ENCODE measurements at regions not wholly inside any gene's neighbourhood (a gene's known extent, or its start where the extent isn't known, plus 50 kb on each side); places are given as distances from the start of the nearest gene placed in this dataset.

DNA sequence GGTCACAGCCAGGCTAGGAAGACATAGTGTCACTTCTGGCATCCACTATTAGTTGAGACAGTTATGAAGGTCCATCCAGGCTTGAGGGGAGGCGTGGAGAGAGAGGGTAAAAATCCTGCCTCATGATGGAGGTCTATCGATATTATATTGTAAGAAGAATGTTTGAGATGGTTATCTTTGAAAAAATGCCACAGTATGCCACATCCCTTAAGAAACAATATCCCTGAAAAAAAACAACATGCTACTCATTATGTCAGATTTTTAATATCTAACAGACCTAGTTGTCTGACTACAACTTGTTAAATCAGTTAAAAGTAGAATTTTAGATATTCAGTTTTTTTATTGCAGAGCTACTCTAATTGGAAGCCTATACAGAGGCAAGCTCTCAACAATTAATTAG is 121.7 kb upstream of the SLC5A12 start:
- no peak for ATAC-seq
- in situ Hi-C loops (cut with MboI), result no loop called here
- TF ChIP-seq, protein P1, sequence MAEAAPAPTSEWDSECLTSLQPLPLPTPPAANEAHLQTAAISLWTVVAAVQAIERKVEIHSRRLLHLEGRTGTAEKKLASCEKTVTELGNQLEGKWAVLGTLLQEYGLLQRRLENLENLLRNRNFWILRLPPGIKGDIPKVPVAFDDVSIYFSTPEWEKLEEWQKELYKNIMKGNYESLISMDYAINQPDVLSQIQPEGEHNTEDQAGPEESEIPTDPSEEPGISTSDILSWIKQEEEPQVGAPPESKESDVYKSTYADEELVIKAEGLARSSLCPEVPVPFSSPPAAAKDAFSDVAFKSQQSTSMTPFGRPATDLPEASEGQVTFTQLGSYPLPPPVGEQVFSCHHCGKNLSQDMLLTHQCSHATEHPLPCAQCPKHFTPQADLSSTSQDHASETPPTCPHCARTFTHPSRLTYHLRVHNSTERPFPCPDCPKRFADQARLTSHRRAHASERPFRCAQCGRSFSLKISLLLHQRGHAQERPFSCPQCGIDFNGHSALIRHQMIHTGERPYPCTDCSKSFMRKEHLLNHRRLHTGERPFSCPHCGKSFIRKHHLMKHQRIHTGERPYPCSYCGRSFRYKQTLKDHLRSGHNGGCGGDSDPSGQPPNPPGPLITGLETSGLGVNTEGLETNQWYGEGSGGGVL (CRISPR knock-in tag; IDR thresholded peaks at IDR 0.05), result no peak
- TF ChIP-seq FUS (optimal IDR thresholded peaks at IDR 0.05; ENCODE audit: low read depth, low read length), result no peak
- no peak for TF ChIP-seq HEY1 (CRISPR knock-in tag; IDR thresholded peaks at IDR 0.05; ENCODE audit: borderline replicate concordance)
- no peak for TF ChIP-seq TFAM (CRISPR knock-in tag; conservative IDR thresholded peaks at IDR 0.05)
- no peak for TF ChIP-seq FOXO4 (CRISPR knock-in tag; IDR thresholded peaks at IDR 0.05)
- no peaks in the 10 kb centered on the region for H4K20me1 ChIP-seq (replicated peaks; ENCODE audit: control insufficient read depth, insufficient read depth, low read length)
- 3% methylated on average over 2 of the region's 2 CpGs for WGBS (ENCODE audit: insufficient coverage, low coverage, missing lambda C conversion rate)
- no peak for FAIRE-seq
- BruUV-seq (replicated peaks), result no TSS peak
- DNase-seq (ENCODE audit: extremely low read depth in 1 of 4, low spot score in 3 of 4), result no peak
- no peaks in the 10 kb centered on the region for H3K27me3 ChIP-seq (ENCODE audit: control insufficient read depth in 2 of 2, insufficient read depth in 2 of 2, low read length in 2 of 2)
- ChIA-PET POLR2A (no interaction called here), CTCF (ENCODE audit: low intra/inter-chr PET ratio) (no interaction called here)
- no peak overlapping the region for H3K4me2 ChIP-seq (ENCODE audit: insufficient read depth, low read length)
- no peaks in the 10 kb centered on the region for H3K9me1 ChIP-seq (ENCODE audit: control insufficient read depth, insufficient read depth, low read length)
- no peak overlapping the region for H2AFZ ChIP-seq (ENCODE audit: low read depth, low read length)
- intact Hi-C loops (cut with micrococcal nuclease), result no loop called here
- H3K79me2 ChIP-seq (ENCODE audit: control insufficient read depth, insufficient read depth, low read length), result no peaks in the 10 kb centered on the region
- H3K9ac ChIP-seq (ENCODE audit: insufficient read depth in 1 of 2, low read depth in 2 of 2, low read length in 2 of 2), result no peak overlapping the region
- H3K36me3 ChIP-seq (ENCODE audit: control insufficient read depth, insufficient read depth, low read length), result no peaks in the 10 kb centered on the region
- H3K4me3 ChIP-seq, result no peak overlapping the region
- no peak overlapping the region for H3K27ac ChIP-seq (ENCODE audit: extremely low read depth, low read depth, low read length)
- H3K9me3 ChIP-seq (replicated peaks; ENCODE audit: control insufficient read depth, insufficient read depth, low read depth, low read length), result no peaks in the 10 kb centered on the region; the same call in 1 of the 2 replicates
- no peaks in the 10 kb centered on the region for H3K4me1 ChIP-seq (replicated peaks in 1 of 2; ENCODE audit: control insufficient read depth in 2 of 2, insufficient read depth in 2 of 2, low read length in 2 of 2)

Data from K562 (cell line).